SK-MEL-5 (cell line): ENCODE measurements at regions not wholly inside any gene's neighbourhood (a gene's known extent, or its start where the extent isn't known, plus 50 kb on each side); places are given as distances from the start of the nearest gene placed in this dataset.
A peak's percentile ranks its signal among the peaks of the same experiment; 100 is the strongest.

ENCODE experiments used
- DNase-seq: peaks from one replicate; pipeline ENCODE4 v3.0.0-alpha.2; 2016; ENCODE audit warnings: low read depth, low spot score
- in situ Hi-C: cut with HindIII; loops from 2 replicates; pipeline ENCODE4 v1.10.0; 2016; ENCODE audit warnings: low sequenced_read_pairs, high pct_unique_total_duplicates, low pct_unique_long_range_greater_than_20kb

DNA sequence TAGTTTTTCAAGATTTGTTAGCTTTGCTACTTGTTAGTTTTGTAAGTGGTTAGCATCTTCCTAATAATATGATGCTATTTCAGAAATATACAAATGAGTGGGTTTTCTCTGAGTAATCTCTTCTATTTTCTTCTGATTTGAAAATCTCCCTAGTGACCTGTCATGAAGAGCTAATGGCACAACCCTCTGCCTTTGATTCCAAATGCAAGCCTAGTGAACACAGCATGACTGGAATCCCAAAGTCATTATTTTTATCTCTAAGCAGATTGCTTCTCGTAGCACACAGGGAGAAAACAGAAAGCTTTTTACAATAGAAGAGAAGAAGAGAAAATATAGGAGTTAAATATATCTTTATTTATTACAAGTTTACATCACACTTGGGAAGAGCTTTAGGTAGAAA is 295.5 kb downstream of the LRATD1 start:
- in situ Hi-C loops: no loop called here
- no peak for DNase-seq

DNA sequence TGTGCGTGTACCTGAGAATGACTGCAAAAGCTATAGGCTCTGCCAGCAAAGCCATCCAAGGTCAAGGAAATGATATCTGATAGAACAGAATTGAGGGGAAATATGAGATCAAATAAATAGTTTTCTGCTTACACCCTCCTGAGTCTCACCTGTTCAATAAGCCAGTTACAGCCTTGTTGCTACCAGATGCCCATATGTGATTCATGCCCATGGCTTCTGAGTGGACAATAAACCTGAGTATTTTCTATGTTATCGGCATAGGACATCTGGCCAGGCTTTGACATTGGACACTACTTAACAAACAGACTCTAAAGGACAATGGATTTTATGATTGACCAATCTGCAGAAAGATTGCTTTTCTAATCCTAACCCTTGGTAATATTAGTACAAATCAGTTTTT is 297.9 kb downstream of the LRATD1 start:
- in situ Hi-C loops: no loop called here

DNA sequence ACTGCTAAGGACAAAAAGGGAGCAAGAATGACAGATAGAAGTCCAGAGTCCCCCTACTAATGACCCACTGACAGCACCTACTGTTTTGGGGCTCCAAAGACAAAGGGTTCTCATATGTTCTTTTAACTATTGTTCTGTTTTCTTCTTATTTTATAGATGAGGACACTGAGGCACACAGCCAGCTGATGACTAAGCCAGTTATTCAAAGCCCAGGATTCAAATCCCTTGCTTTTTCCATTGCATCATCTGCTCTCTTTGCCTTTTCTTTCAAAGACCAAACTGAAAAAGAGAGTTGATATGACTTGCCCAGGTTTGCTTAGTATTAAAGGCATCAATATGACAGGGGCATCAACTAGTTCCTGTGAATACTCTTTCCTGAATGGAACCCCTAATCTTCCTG is 299.8 kb downstream of the LRATD1 start:
- in situ Hi-C loops: no loop called here
- DNase-seq: no peak

More for the DNA sequence above, 297.9 kb downstream of the LRATD1 start:
- no peak for DNase-seq

DNA sequence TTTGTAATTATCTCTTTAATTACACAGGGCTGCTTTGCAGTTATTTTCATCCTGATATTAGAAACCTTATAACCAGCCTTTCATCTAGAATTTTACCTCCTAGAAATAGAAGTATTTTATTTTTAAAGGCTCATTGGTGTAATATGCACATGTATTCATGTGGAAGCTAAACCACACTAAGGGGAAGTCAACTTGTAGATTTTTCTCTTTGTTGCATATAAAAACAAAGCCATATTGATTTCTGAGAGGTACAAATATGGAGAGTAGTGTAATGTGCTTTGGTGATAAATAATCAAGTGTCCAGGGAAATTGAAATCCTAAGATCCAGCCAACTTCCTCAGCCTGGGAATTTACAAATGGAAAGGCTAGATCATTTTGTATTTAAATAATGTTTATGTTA is 301.2 kb downstream of the LRATD1 start:
- in situ Hi-C loops: no loop called here
- DNase-seq: no peak

DNA sequence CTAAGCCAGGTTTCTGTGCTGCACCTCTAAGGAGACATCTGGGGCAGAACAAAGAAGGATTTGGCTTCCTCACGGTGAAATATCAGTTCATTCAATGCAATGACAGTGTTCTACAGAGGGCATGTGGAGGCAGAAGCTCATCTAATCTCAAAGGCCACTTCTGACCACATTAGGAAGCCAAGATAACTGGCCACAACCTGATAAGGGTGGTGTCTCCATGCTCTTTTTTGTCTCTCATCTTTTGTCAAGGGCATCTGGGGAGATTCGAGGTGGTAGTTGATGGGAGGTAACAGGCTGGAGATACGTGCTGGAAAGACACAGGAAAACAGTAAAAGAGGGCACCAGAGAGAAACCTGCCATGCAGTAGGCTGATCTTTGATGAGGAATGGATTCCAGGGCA is 303.9 kb downstream of the LRATD1 start:
- in situ Hi-C loops: no loop called here
- DNase-seq: no peak

DNA sequence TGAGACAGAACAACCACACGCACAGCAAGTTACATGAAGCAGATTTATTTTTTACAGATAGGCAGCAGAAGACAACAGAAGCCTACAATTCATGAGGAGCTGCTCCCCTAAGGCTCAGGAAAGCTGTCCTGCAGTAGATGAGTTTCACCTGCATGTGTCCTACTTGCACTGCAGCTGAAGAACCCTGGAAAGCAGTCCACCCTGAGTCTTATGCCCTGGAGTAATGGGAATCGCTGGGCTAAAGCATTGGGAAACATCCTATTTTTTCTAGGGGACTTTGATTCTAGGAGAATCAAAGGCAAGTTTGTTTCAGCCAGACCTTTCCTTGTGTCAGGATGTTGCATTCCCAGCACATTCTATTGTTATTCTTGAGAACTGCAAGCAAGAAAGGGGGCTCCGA is 304.8 kb downstream of the LRATD1 start:
- DNase-seq: no peak
- in situ Hi-C loops: no loop called here

DNA sequence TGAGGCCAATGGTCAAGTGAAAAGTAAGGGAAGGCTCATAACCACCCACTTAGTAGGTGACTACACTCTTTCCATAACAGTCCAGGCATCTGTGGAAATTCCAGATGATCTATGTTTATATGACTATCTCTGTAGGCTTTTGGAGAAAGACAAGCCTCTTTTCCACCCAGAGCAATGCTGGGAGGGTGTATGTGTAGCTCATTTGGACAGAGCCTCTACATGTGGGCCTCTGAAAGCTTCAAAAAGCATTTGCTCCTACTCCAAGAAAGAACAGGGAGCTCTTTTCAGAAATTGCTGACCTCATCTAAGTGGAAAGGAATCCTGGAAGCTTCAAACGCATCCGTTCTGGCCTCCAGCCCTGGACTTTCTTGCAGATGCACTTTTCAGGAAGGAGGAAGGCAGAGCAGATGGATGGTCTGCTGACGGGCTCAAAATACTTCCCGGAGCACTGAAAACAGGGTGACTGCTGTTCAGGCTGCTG is 308.7 kb downstream of the LRATD1 start:
- in situ Hi-C loops: no loop called here
- DNase-seq: peak; percentile 25

DNA sequence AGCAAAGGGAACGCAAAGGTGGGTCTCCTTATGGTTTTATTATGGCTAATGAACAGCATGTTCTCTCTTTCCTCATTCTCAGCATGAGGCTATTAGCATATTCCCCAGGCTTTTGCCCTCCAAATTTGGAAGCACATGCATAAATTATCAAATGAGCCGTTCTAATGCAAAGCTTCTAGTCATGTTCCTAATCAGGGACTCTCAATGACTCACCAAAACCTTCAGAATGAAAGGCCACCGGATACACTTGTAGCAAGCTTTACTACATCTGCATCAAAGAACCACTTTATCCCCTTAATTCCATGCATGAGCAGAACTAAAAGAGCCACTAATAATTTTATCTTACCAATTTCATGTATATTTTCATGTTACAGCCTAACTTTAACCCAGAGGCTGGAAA is 310.5 kb downstream of the LRATD1 start:
- in situ Hi-C loops: no loop called here
- no peak for DNase-seq

DNA sequence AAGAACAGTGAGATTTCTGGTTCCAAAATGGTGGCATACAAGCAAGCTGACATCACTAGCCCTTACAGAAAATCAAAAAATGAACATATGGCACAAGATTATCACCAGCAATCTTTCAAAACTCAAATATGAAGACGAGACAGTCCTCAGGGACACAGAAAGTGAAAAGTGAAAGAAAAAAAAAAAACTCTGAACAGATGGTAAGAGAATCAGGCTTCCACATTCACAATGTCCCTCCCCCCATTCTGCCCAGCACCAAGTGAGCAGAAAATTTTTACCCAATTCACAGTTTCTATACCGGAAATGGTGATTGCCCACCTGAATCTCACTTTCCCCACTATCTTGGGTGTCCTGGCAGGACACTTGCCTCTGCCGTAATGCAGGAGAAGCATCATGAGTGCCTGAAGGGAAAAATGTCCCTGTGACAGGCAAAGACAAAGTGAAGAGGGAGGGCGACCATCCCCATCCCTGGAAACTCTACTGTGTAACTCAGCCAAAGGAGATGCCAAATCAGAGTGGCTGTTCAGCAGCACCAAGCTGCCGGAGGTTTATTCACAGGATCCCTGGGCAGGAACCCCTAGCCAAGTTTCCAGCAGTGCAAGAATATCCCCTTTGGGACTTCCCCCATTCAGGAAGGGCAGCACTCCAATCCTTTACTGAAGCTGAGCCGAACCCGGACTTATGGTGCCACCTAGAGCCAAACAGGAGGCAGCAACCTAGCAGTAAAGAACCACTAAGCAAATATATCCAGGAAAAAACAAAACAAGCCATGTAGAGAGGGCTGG is 312.2 kb downstream of the LRATD1 start:
- in situ Hi-C loops: no loop called here
- peak; percentile 83 for DNase-seq

DNA sequence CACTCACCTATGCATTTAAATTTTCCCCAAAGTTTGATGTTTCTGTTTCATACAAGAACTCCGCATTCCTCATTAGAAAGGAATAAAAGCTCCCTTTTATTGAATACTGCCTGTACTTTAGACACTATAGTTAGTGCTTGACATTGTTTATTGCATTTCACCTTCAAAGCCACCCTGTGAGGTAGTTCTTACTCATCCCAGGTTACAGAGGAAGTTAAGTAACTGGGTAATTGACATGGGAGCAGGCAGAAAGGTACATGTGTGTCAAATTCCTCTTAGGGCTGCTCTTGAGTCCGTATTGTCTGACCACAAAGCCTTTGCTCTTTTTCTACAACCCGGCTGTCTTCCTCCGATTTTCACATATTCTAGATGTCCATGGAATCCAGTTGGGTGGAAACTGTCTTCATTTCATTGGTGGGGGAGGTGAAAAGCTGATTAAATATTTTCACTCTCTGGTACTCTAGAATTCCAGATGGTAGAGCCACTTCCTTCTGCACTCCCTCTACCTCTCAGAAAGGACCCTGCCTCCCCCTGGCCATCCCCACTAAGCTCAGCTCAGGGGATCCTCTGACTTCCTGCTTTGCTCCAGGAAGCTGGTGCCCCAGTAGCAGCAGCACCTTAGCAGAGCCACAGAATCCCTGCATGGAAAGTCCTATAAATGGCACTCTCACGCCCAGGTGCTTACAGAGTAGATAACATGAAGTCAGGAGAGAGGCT is 319.2 kb downstream of the LRATD1 start:
- in situ Hi-C loops: no loop called here
- DNase-seq: no peak

DNA sequence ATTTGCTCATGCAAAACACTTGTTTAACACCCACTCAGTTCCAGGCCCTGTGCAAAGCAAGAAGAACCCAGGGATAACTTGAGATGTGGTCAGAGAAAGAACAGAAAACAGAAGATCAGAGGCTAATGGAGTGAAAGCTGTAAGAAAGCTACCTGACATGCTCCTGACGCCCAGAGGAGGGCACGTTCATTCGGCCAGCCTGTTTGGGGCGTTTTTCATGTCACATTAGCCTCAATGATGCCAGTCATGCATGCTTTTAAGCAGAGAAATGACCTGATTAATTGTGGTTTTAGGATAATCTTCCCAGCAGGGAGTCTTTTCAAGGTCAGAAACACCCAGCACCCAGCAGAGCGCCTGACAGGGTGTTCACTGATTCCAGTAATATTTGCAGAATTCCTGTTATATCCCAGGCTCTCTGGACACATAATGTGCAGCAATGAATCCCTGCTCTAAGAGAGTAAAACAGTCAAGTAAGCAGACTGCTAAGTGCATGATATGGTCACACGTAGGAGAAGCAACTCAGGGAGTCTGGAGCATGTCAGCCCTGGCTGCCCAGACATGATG is 320.0 kb downstream of the LRATD1 start:
- DNase-seq: no peak
- in situ Hi-C loops: no loop called here

DNA sequence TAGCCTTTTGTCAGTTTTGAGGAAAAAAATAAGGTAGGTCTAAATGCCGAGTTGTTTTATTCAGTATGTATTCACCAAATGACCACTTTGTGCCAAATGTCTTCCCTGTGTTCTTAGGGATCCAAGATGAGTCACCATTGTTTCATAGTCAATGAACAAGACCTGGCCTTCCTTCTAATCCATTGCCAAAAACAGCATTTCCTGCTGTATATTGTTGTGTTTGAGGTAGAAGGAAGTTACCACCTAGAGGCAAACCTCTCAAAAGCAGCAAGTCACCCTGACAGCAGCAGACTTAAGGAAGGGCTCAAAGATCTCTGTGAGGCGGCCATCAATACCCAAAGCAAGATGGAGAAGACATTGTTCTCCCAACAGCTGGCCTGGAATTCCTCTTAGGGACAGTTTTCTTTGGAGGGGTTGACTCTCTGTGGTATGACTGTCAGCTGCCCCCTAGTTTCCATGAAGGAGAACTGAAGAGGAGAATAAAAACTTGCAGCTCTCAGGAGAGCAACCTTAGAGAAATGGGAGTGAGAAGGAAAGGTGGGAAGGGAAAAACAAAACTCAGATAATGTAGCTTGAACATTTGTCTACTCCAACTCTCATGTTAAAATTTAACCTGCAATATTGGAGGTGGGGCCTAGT is 328.3 kb downstream of the LRATD1 start:
- in situ Hi-C loops: no loop called here
- DNase-seq: no peak

DNA sequence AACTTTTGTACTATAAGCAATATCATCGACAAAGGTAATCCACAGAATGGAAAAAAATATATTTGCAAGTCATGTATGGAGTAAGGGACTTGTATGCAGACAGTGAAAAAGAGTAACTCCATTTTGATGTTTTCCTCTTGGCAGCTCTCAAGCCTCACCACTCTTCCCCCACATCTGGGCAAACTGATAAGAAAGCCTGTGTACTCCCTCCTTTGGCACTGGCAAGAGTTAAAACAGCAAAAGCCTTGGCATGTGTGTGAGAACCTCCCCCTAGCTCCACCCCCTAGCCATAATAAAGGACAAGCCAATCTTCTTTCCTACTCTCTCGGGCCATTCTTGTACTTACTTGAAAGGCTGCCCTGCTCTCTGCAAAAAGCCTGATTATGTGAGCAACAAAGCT is 335.2 kb downstream of the LRATD1 start:
- in situ Hi-C loops: no loop called here
- no peak for DNase-seq

DNA sequence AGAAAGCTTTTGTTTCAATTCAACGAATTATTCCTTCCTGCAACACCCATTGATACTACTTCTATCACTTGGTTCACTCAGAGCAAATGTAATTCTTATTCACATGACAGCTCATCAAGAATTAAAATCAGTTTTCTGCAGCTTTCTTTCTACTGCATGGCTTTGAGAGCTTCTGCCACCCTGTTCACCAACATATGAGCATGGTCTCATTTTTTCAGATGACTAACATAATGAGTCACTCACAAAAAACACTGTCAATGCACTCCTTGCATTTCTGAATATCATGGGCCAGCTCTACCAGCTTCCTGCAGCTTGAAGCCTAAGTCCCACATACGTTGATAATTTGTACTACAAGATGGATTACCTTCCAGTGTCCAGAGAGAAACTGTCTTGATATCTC is 342.9 kb downstream of the LRATD1 start:
- no peak for DNase-seq
- in situ Hi-C loops: no loop called here

DNA sequence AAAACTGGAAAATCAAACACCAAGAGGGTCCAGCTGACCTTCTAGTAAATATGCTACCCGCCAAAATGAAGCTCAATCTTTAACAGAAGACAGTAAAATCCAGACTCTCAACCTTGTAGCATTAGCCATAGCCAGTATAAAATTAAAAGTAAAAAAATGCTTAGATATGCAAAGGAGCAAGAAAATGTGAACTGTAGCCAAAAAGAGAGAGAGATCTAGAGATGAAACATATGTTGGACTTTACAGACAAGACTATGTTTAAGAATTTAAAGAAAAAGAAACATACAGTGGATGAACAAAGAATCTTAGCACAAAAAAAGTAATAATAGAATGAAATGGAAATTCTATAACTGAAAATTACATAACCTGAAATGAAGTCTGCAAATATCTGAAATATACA is 344.5 kb downstream of the LRATD1 start:
- in situ Hi-C loops: no loop called here
- no peak for DNase-seq

DNA sequence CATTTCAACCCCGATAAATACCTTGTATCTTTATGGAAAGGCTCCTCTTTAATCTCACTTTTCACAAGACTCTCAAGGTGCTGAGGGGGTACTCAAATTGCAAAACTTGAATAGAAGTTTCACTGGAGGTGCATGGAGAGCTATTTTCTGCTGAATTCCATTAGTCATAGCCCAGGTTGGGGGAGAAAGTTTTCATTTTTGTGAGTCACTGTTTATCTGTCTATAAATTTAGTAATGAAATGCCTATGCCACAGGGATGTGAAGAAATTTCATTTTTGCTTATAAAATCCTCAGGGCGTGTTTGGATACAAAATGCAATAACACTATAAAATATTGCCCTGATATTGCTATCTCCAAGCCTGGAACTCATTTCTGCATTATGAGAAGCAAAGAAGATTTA is 346.3 kb downstream of the LRATD1 start:
- in situ Hi-C loops: no loop called here
- DNase-seq: no peak

DNA sequence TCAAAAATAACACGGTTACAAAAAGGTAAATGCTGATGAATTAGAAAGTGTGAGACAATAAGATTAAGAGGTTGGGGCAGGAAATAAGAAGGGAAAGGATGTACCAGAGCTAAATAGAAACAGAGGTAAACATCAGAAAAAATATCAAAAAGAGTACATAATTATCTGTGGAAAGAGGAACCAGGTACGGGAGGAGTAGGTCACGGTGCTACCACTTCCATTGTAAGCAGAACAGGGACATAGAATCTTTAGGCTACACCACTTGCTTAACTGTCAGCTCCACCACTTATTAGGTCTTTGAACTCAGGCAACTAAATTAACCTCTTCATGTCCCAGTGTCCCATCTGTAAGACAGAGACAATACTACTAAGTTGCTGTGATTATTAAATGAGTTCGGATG is 350.3 kb downstream of the LRATD1 start:
- no peak for DNase-seq
- in situ Hi-C loops: no loop called here

DNA sequence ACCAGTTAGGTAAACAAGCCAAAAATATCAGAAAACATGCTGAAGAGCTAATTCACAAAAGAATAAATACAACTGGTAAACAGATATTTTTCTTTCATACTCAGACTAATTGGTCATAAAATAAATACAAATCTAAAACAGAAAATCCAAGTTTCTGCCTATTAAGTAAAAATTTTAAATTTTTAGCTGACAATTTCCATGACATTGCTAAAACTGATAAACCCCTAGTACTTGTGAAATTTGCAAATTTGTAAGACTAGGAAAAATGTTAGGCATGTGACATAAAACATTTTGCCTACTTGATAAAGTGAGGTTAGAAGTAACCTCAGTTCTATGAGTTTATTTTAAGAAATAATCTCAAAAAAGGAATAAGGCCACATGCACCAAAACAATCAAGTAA is 356.1 kb downstream of the LRATD1 start:
- DNase-seq: no peak
- in situ Hi-C loops: no loop called here
